GM12878 (cell line): ENCODE measurements at regions not wholly inside any gene's neighbourhood (a gene's known extent, or its start where the extent isn't known, plus 50 kb on each side); places are given as distances from the start of the nearest gene placed in this dataset.
A peak's percentile ranks its signal among the peaks of the same experiment; 100 is the strongest.

Source experiments
- ATAC-seq: fragments of 200-7000 bp; cut with Tn5 transposase; 3 replicates; pipeline ENCODE4 v1.9.1; 2020; ENCODE audit warnings: mild to moderate bottlenecking, moderate library complexity
- BruUV-seq: library from RNA; stranded (reverse); fragments of 400-500 nt; replicated peaks from 2 replicates; lab custom pipeline; 2021; lab: Mats Ljungman, UMichigan
- CTCF ChIA-PET: fragments of 300-600 bp; sonication (Branson Sonifier 250); formaldehyde crosslinking; extraction: SDS; loops from one replicate; lab custom pipeline; 2021; ENCODE audit warnings: inconsistent platforms; lab: Yijun Ruan, JAX
- POLR2A ChIA-PET: fragments of 350-600 bp; formaldehyde crosslinking; extraction: SDS; loops from one replicate; lab custom pipeline; 2021; ENCODE audit warnings: inconsistent platforms; lab: Charles Lee
- RAD21 ChIA-PET: fragments of 300-600 bp; sonication (Branson Sonifier 250); formaldehyde crosslinking; loops from one replicate; lab custom pipeline; 2023; ENCODE audit warnings: antibody characterized with exemption; ENCODE audit not compliant: unreplicated experiment; lab: Charles Lee
- SMC1A ChIA-PET: fragments of 300-600 bp; sonication (Branson Sonifier 250); formaldehyde crosslinking; loops from one replicate; lab custom pipeline; 2023; ENCODE audit not compliant: unreplicated experiment, uncharacterized antibody; lab: Charles Lee
- DNase-seq: peaks from one replicate; pipeline ENCODE4 v3.0.0-alpha.2; 2011; ENCODE audit warnings: low read depth, low spot score
- FAIRE-seq: peaks from 3 replicates; lab custom pipeline; 2011; peaks lifted over from hg19 to GRCh38; lab: Jason Lieb, UNC
- H2AFZ ChIP-seq: 2 replicates; pipeline ENCODE4 v1.6.0; 2011; ENCODE audit warnings: low read depth, low read length, control low read depth; ENCODE audit not compliant: control insufficient read depth
- H3K27ac ChIP-seq: 2 replicates; pipeline ENCODE4 v1.5.1; 2011; ENCODE audit warnings: control low read depth; ENCODE audit not compliant: control insufficient read depth, insufficient read depth
- H3K27me3 ChIP-seq, 2 experiments: replicated peaks in 1 of 2; 2 replicates each; pipeline versions ENCODE4 v1.6.0 to v1.6.1; 2011; ENCODE audit warnings: low read length in 1 of 2; ENCODE audit not compliant: control insufficient read depth in 2 of 2, insufficient read depth in 2 of 2
- H3K36me3 ChIP-seq, 2 experiments: 2 replicates each; pipeline ENCODE4 v1.5.1; 2011; ENCODE audit warnings: low read length in 1 of 2; ENCODE audit not compliant: control insufficient read depth in 2 of 2, insufficient read depth in 2 of 2
- H3K4me1 ChIP-seq: 2 replicates; pipeline ENCODE4 v1.6.1; 2011; ENCODE audit warnings: mild to moderate bottlenecking, low read length, moderate library complexity, mixed read lengths; ENCODE audit not compliant: control insufficient read depth, insufficient read depth
- H3K4me2 ChIP-seq: 2 replicates; pipeline ENCODE4 v1.6.0; 2011; ENCODE audit warnings: control low read depth; ENCODE audit not compliant: control insufficient read depth, insufficient read depth
- H3K4me3 ChIP-seq: fragments of 200-600 bp; sonication (generic); 2 replicates; pipeline ENCODE4 v1.5.1; 2016
- H3K79me2 ChIP-seq: 2 replicates; pipeline ENCODE4 v1.6.0; 2011; ENCODE audit warnings: low read length; ENCODE audit not compliant: control insufficient read depth, insufficient read depth
- H3K9ac ChIP-seq: 2 replicates; pipeline ENCODE4 v1.8.0; 2011; ENCODE audit warnings: low read length, control low read depth, mixed read lengths; ENCODE audit not compliant: control insufficient read depth, insufficient read depth
- H3K9me3 ChIP-seq: replicated peaks from 3 replicates; pipeline ENCODE4 v1.5.1; 2011; ENCODE audit warnings: mild to moderate bottlenecking, low read length; ENCODE audit not compliant: control insufficient read depth, insufficient read depth
- H4K20me1 ChIP-seq: 2 replicates; pipeline ENCODE4 v1.6.0; 2011; ENCODE audit not compliant: control insufficient read depth, insufficient read depth
- JUND ChIP-seq: IDR thresholded peaks from 2 replicates; pipeline ENCODE4 v1.6.1; 2012; ENCODE audit warnings: low read depth, mild to moderate bottlenecking, low read length, improper control_type of control experiment, moderate library complexity
- SUZ12 ChIP-seq: fragments of 200-600 bp; sonication (generic); IDR thresholded peaks from one replicate; pipeline ENCODE4 v1.6.1; 2018; ENCODE audit warnings: antibody characterized with exemption, mild to moderate bottlenecking; ENCODE audit not compliant: unreplicated experiment
- ZNF24 ChIP-seq: fragments of 450-650 bp; IDR thresholded peaks from 2 replicates; pipeline ENCODE4 v1.6.1; 2017; ENCODE audit warnings: antibody characterized with exemption, mild to moderate bottlenecking
- WGBS: methylation state at CpG from one replicate; pipeline ENCODE4 v1.1.6; 2016; ENCODE audit warnings: low lambda C conversion rate; ENCODE audit not compliant: insufficient replicate concordance, insufficient coverage; ENCODE audit errors: missing lambda C conversion rate; 5-methylcytosine and 5-hydroxymethylcytosine counted together
- in situ Hi-C: fragments of 300-500 bp; cut with MboI; formaldehyde crosslinking; loops from 9 replicates; pipeline ENCODE4 v1.14.3; 2018; ENCODE audit warnings: mixed read lengths
- intact Hi-C: fragments of 100-400 bp; cut with micrococcal nuclease; formaldehyde crosslinking; loops from one replicate; pipeline ENCODE4 v1.14.2; 2022; ENCODE audit not compliant: unreplicated experiment
- TF ChIP-seq, protein P1 (sequence below): fragments of 450-650 bp; IDR thresholded peaks from 2 replicates; pipeline ENCODE4 v1.6.1; 2018; ENCODE audit warnings: mild to moderate bottlenecking, low read depth, moderate library complexity; ENCODE audit not compliant: partially characterized antibody
- TF ChIP-seq, protein P2 (sequence below): fragments of 450-650 bp; IDR thresholded peaks from 2 replicates; pipeline ENCODE4 v1.6.1; 2016; ENCODE audit warnings: mild to moderate bottlenecking, moderate library complexity, borderline replicate concordance

DNA sequence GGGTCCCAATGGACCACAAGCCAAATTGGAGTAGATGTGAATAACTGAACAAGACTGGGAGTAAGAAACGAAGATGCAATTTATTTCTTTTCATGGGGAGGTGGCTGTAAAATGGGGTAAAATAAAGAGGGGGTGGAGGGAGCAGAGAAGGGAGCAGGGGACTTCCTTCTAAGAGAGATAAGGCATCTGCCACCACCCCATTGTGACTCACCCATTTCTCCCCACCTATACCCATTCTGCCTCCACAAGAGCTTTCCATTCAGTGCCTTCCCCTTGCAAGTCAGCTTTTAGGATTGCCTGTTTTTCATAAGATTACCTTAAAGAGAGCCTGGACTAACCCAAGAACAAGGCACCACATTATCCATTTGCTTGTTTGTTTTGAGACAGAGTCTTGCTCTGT, 87.1 kb upstream of the PAX2 start (continued):
- TF ChIP-seq JUND (no peak), ZNF24 (no peak)
- TF ChIP-seq, protein P1, sequence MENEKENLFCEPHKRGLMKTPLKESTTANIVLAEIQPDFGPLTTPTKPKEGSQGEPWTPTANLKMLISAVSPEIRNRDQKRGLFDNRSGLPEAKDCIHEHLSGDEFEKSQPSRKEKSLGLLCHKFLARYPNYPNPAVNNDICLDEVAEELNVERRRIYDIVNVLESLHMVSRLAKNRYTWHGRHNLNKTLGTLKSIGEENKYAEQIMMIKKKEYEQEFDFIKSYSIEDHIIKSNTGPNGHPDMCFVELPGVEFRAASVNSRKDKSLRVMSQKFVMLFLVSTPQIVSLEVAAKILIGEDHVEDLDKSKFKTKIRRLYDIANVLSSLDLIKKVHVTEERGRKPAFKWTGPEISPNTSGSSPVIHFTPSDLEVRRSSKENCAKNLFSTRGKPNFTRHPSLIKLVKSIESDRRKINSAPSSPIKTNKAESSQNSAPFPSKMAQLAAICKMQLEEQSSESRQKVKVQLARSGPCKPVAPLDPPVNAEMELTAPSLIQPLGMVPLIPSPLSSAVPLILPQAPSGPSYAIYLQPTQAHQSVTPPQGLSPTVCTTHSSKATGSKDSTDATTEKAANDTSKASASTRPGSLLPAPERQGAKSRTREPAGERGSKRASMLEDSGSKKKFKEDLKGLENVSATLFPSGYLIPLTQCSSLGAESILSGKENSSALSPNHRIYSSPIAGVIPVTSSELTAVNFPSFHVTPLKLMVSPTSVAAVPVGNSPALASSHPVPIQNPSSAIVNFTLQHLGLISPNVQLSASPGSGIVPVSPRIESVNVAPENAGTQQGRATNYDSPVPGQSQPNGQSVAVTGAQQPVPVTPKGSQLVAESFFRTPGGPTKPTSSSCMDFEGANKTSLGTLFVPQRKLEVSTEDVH, result no peak

DNA sequence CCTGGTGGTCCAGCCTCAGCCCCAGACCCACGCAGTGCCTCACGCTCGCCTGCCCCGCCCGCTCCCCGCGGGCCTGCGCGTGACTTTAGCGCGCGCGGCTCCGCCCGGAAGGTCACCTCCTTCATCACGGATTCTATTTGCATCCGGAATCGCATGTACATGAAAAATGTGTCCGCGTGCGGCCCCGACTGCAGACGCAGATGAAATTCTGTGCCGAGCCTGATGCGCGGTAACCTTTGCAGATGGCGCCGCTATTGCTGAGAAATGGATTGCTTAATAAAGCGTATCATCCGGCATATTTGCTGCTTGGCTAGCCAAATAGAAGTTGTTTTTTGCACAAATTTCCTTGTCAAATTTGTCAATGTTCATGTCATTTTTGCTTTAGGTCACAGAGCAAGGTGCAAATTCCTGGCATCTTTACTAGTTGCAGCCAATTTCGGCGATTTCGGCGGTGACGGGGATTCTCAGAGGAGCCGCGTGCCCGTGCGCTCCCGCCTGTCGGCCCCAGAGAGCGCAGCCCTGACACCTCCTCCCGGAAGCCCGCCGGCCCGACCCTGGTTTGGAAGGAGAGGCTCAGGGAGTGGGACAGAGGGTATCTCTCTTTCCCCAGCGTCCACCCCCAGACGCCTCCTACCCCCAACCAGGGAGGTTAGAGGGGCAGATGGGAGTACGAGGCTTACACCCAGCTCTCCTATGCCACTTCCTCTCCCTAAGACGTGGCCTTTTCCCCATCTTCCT, 85.9 kb upstream of the PAX2 start:
- H4K20me1 ChIP-seq, result no peaks in the 10 kb centered on the region
- H3K4me3 ChIP-seq, result no peak overlapping the region
- peaks cover 17 to 26% of the 10 kb centered on the region in 2 experiments for H3K27me3 ChIP-seq
- no peak overlapping the region for H2AFZ ChIP-seq
- WGBS, result 47% methylated on average over 50 of the region's 50 CpGs
- SMC1A ChIA-PET, result no interaction called here
- no peak for DNase-seq
- intact Hi-C loops, result no loop called here
- no peaks in the 10 kb centered on the region for H3K36me3 ChIP-seq
- no peak overlapping the region for H3K27ac ChIP-seq
- no peaks in the 10 kb centered on the region; the same call in 2 of the 3 replicates for H3K9me3 ChIP-seq
- no TSS peak for BruUV-seq
- H3K79me2 ChIP-seq, result no peaks in the 10 kb centered on the region
- TF ChIP-seq SUZ12, result peak; percentile 38
- TF ChIP-seq, protein P2, sequence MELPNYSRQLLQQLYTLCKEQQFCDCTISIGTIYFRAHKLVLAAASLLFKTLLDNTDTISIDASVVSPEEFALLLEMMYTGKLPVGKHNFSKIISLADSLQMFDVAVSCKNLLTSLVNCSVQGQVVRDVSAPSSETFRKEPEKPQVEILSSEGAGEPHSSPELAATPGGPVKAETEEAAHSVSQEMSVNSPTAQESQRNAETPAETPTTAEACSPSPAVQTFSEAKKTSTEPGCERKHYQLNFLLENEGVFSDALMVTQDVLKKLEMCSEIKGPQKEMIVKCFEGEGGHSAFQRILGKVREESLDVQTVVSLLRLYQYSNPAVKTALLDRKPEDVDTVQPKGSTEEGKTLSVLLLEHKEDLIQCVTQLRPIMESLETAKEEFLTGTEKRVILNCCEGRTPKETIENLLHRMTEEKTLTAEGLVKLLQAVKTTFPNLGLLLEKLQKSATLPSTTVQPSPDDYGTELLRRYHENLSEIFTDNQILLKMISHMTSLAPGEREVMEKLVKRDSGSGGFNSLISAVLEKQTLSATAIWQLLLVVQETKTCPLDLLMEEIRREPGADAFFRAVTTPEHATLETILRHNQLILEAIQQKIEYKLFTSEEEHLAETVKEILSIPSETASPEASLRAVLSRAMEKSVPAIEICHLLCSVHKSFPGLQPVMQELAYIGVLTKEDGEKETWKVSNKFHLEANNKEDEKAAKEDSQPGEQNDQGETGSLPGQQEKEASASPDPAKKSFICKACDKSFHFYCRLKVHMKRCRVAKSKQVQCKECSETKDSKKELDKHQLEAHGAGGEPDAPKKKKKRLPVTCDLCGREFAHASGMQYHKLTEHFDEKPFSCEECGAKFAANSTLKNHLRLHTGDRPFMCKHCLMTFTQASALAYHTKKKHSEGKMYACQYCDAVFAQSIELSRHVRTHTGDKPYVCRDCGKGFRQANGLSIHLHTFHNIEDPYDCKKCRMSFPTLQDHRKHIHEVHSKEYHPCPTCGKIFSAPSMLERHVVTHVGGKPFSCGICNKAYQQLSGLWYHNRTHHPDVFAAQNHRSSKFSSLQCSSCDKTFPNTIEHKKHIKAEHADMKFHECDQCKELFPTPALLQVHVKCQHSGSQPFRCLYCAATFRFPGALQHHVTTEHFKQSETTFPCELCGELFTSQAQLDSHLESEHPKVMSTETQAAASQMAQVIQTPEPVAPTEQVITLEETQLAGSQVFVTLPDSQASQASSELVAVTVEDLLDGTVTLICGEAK, result no peak
- TF ChIP-seq, all 136 proteins: peak for 1
- POLR2A ChIA-PET, result no interaction called here
- RAD21 ChIA-PET, result no interaction called here
- no peak overlapping the region for H3K4me2 ChIP-seq
- no peak overlapping the region for H3K9ac ChIP-seq
- no peak for FAIRE-seq
- no peaks in the 10 kb centered on the region for H3K4me1 ChIP-seq
- in situ Hi-C loops, result no loop called here
- no peak for ATAC-seq
- CTCF ChIA-PET, result no interaction called here
